ENCODE measurements at regions not wholly inside any gene's neighbourhood (a gene's known extent, or its start where the extent isn't known, plus 50 kb on each side); places are given as distances from the start of the nearest gene placed in this dataset.

DNA sequence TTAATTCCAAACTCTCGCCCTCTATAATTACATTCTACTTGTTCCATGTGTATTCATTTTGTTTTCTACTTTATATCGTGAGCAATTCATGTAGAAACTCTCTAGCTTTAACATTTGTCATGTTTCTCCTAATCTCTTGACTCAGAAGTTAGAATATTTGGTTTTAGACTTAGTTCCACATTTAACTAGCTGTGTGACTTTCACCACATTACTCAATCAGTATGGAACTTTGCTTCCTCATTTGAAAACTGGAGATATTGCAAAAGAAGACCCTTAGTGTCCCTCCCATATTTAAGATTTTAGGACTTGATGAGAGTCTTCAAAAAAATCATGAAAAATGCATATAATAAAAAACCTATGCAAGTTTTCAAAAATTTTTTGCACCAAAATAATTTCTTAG lies 447.5 kb downstream of the GXYLT1 start:
- Histone ChIP-seq H3K4me3 (replicated peaks; ENCODE audit: insufficient read depth, low read length) (no peak overlapping the region), H3K27ac (replicated peaks) (peak overlapping the region; percentile 51), H3K27me3 (ENCODE audit: insufficient read depth, poor library complexity, severe bottlenecking) (no peaks in the 10 kb centered on the region)
- TF ChIP-seq REST (IDR thresholded peaks at IDR 0.05; ENCODE audit: insufficient replicate concordance, low read depth) (no peak), SPI1 (IDR thresholded peaks at IDR 0.05; ENCODE audit: borderline replicate concordance, low read depth) (peak; percentile 8; the same call in 1 of the 2 replicates)
- DNase-seq (ENCODE audit: low read depth in 1 of 2, low spot score in 1 of 2) = peak; percentile 1 to 46

GRCh38 chr12:41684997-41685396 lies 459.7 kb downstream of the GXYLT1 start:
- TF ChIP-seq REST (IDR thresholded peaks at IDR 0.05; ENCODE audit: insufficient replicate concordance, low read depth) (no peak), POLR2AphosphoS5 (IDR thresholded peaks at IDR 0.05; ENCODE audit: low read depth) (no peak), GABPA (IDR thresholded peaks at IDR 0.05; ENCODE audit: low read depth) (no peak), SPI1 (IDR thresholded peaks at IDR 0.05; ENCODE audit: borderline replicate concordance, low read depth) (no peak)
- TF ChIP-seq, protein P1, sequence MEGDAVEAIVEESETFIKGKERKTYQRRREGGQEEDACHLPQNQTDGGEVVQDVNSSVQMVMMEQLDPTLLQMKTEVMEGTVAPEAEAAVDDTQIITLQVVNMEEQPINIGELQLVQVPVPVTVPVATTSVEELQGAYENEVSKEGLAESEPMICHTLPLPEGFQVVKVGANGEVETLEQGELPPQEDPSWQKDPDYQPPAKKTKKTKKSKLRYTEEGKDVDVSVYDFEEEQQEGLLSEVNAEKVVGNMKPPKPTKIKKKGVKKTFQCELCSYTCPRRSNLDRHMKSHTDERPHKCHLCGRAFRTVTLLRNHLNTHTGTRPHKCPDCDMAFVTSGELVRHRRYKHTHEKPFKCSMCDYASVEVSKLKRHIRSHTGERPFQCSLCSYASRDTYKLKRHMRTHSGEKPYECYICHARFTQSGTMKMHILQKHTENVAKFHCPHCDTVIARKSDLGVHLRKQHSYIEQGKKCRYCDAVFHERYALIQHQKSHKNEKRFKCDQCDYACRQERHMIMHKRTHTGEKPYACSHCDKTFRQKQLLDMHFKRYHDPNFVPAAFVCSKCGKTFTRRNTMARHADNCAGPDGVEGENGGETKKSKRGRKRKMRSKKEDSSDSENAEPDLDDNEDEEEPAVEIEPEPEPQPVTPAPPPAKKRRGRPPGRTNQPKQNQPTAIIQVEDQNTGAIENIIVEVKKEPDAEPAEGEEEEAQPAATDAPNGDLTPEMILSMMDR (IDR thresholded peaks at IDR 0.05; ENCODE audit: insufficient read depth, low read length) = no peak
- H3K27me3 ChIP-seq (ENCODE audit: insufficient read depth, poor library complexity, severe bottlenecking) = no peaks in the 10 kb centered on the region
- DNase-seq (ENCODE audit: low read depth in 1 of 2, low spot score in 1 of 2) = no peak
- H3K27ac ChIP-seq (replicated peaks) = no peak overlapping the region
- no peak overlapping the region for H3K4me3 ChIP-seq (replicated peaks; ENCODE audit: insufficient read depth, low read length)

- Histone ChIP-seq H3K27ac (replicated peaks) (no peak overlapping the region), H3K4me3 (replicated peaks; ENCODE audit: insufficient read depth, low read length) (no peak overlapping the region), H3K27me3 (ENCODE audit: insufficient read depth, poor library complexity, severe bottlenecking) (no peaks in the 10 kb centered on the region)
- no peak for DNase-seq (ENCODE audit: low read depth in 1 of 2, low spot score in 1 of 2)
- TF ChIP-seq REST (IDR thresholded peaks at IDR 0.05; ENCODE audit: insufficient replicate concordance, low read depth) (no peak), GABPA (IDR thresholded peaks at IDR 0.05; ENCODE audit: low read depth) (no peak), POLR2AphosphoS5 (IDR thresholded peaks at IDR 0.05; ENCODE audit: low read depth) (no peak), SPI1 (IDR thresholded peaks at IDR 0.05; ENCODE audit: borderline replicate concordance, low read depth) (no peak)
- TF ChIP-seq, protein P1 (IDR thresholded peaks at IDR 0.05; ENCODE audit: insufficient read depth, low read length) = no peak
Measured at GRCh38 chr12:41683513-41684240, 461.0 kb downstream of the GXYLT1 start.
